PC-9 (cell line): ENCODE measurements at regions not wholly inside any gene's neighbourhood (a gene's known extent, or its start where the extent isn't known, plus 50 kb on each side); places are given as distances from the start of the nearest gene placed in this dataset.

Source experiments
- BruUV-seq: library from RNA; stranded (reverse); fragments of 400-500 nt; replicated peaks from 2 replicates; lab custom pipeline; 2021; lab: Mats Ljungman, UMichigan
- CTCF ChIA-PET: fragments of 300-600 bp; sonication (Branson Sonifier 250); formaldehyde crosslinking; loops from one replicate; lab custom pipeline; 2022; ENCODE audit warnings: antibody characterized with exemption; lab: Charles Lee
- POLR2A ChIA-PET: fragments of 300-600 bp; sonication (Branson Sonifier 250); formaldehyde crosslinking; loops from one replicate; lab custom pipeline; 2022; ENCODE audit warnings: antibody characterized with exemption; ENCODE audit not compliant: unreplicated experiment; lab: Charles Lee
- DNase-seq, 2 experiments: peaks; one replicate each; pipeline versions ENCODE4 v3.0.0 to v3.0.0-alpha.2; 2015 to 2022; ENCODE audit warnings: mixed read lengths in 1 of 2
- H2AFZ ChIP-seq: fragments of 200-600 bp; sonication (generic); 2 replicates; pipeline ENCODE4 v1.8.1; 2017; ENCODE audit warnings: antibody characterized with exemption
- H3F3A ChIP-seq: fragments of 200-600 bp; sonication (generic); 2 replicates; pipeline ENCODE4 v1.8.1; 2017; ENCODE audit warnings: antibody characterized with exemption, mild to moderate bottlenecking, low read depth; ENCODE audit not compliant: insufficient read depth
- H3K27ac ChIP-seq: fragments of 200-600 bp; sonication (generic); 2 replicates; pipeline ENCODE4 v1.6.1; 2016; ENCODE audit warnings: mixed run types
- H3K27me3 ChIP-seq: fragments of 200-600 bp; sonication (generic); 2 replicates; pipeline ENCODE4 v1.6.1; 2016; ENCODE audit warnings: low read depth, mixed run types; ENCODE audit not compliant: insufficient read depth
- H3K36me3 ChIP-seq: fragments of 200-600 bp; sonication (generic); 2 replicates; pipeline ENCODE4 v1.6.1; 2016; ENCODE audit warnings: low read depth, mixed run types
- H3K4me1 ChIP-seq: fragments of 200-600 bp; sonication (generic); replicated peaks from 2 replicates; pipeline ENCODE4 v1.6.1; 2016; ENCODE audit warnings: mixed run types; ENCODE audit not compliant: insufficient read depth
- H3K4me2 ChIP-seq: fragments of 200-600 bp; sonication (generic); 2 replicates; pipeline ENCODE4 v1.6.1; 2017; ENCODE audit warnings: mixed run types
- H3K4me3 ChIP-seq: fragments of 200-600 bp; sonication (generic); 2 replicates; pipeline ENCODE4 v1.6.1; 2016; ENCODE audit warnings: mixed run types
- H3K79me2 ChIP-seq: fragments of 200-600 bp; sonication (generic); 2 replicates; pipeline ENCODE4 v1.6.1; 2017; ENCODE audit warnings: low read depth, mixed run types
- H3K9me2 ChIP-seq: fragments of 200-600 bp; sonication (generic); 2 replicates; pipeline ENCODE4 v1.8.1; 2017; ENCODE audit warnings: mild to moderate bottlenecking; ENCODE audit not compliant: insufficient read depth
- H3K9me3 ChIP-seq: fragments of 200-600 bp; sonication (generic); 2 replicates; pipeline ENCODE4 v1.8.1; 2016; ENCODE audit warnings: low read depth; ENCODE audit not compliant: insufficient read depth
- H4K20me1 ChIP-seq: fragments of 200-600 bp; sonication (generic); 2 replicates; pipeline ENCODE4 v1.8.1; 2017; ENCODE audit not compliant: insufficient read depth
- EZH2 ChIP-seq: fragments of 200-600 bp; sonication (generic); IDR thresholded peaks from 2 replicates; pipeline ENCODE4 v1.8.0; 2017; ENCODE audit warnings: antibody characterized with exemption, low read depth
- intact Hi-C: fragments of 100-400 bp; cut with micrococcal nuclease; formaldehyde crosslinking; loops from one replicate; pipeline ENCODE4 v1.10.0; 2022; ENCODE audit not compliant: unreplicated experiment
- TF ChIP-seq, protein P1 (sequence below): fragments of 200-600 bp; sonication (generic); conservative IDR thresholded peaks from 2 replicates; pipeline ENCODE4 v1.6.1; 2017; ENCODE audit warnings: mixed run types, antibody characterized with exemption, mild to moderate bottlenecking, moderate library complexity

- CTCF ChIA-PET, result no interaction called here
- POLR2A ChIA-PET, result no interaction called here
- no TSS peak for BruUV-seq
Observed at GRCh38 chr12:24752763-24753462, 196.0 kb downstream of the BCAT1 start.

DNA sequence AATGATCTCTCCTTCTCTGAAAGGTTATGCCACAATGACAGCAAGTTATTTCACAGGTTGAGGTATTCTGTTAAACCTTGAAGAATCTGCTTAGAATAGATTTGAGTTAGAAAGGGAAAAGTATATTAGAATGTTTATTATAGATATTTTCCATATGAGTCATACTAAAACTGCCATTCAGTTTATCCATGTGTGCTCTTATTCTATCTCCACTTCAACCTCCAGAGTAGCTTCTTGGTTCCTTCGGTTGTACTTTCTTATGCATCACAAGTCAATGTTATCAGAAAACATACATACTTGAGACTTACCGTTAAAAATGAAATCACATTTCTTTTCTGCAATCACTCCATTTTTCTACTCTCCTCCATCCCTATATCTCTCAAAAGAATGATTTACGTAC lies 197.7 kb downstream of the BCAT1 start:
- intact Hi-C loops, result no loop called here

More at GRCh38 chr12:24752763-24753462, 196.0 kb downstream of the BCAT1 start:
- Histone ChIP-seq H3K9me2 (no peaks in the 10 kb centered on the region), H4K20me1 (no peaks in the 10 kb centered on the region), H3F3A (no peaks in the 10 kb centered on the region), H2AFZ (no peak overlapping the region), H3K79me2 (no peaks in the 10 kb centered on the region), H3K9me3 (no peaks in the 10 kb centered on the region), H3K4me1 (no peaks in the 10 kb centered on the region), H3K36me3 (no peaks in the 10 kb centered on the region), H3K4me2 (no peak overlapping the region), H3K27me3 (no peaks in the 10 kb centered on the region; the same call in 1 of the 2 replicates), H3K4me3 (no peak overlapping the region), H3K27ac (no peak overlapping the region)
- DNase-seq, result no peak
- intact Hi-C loops, result no loop called here
- TF ChIP-seq, protein P1, sequence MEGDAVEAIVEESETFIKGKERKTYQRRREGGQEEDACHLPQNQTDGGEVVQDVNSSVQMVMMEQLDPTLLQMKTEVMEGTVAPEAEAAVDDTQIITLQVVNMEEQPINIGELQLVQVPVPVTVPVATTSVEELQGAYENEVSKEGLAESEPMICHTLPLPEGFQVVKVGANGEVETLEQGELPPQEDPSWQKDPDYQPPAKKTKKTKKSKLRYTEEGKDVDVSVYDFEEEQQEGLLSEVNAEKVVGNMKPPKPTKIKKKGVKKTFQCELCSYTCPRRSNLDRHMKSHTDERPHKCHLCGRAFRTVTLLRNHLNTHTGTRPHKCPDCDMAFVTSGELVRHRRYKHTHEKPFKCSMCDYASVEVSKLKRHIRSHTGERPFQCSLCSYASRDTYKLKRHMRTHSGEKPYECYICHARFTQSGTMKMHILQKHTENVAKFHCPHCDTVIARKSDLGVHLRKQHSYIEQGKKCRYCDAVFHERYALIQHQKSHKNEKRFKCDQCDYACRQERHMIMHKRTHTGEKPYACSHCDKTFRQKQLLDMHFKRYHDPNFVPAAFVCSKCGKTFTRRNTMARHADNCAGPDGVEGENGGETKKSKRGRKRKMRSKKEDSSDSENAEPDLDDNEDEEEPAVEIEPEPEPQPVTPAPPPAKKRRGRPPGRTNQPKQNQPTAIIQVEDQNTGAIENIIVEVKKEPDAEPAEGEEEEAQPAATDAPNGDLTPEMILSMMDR, result no peak
- TF ChIP-seq EZH2, result no peak

GRCh38 chr12:24750263-24750662 lies 198.6 kb downstream of the BCAT1 start:
- Histone ChIP-seq H3K4me1 (no peaks in the 10 kb centered on the region), H3K36me3 (no peaks in the 10 kb centered on the region), H3K27ac (no peak overlapping the region), H2AFZ (no peak overlapping the region), H3K4me3 (no peak overlapping the region), H3K9me3 (no peaks in the 10 kb centered on the region), H3K79me2 (no peaks in the 10 kb centered on the region), H3F3A (no peaks in the 10 kb centered on the region), H3K9me2 (no peaks in the 10 kb centered on the region), H3K4me2 (no peak overlapping the region), H4K20me1 (no peaks in the 10 kb centered on the region), H3K27me3 (no peaks in the 10 kb centered on the region)
- POLR2A ChIA-PET, result no interaction called here
- TF ChIP-seq EZH2, result no peak
- TF ChIP-seq, protein P1, result no peak
- CTCF ChIA-PET, result no interaction called here
- intact Hi-C loops, result no loop called here
- DNase-seq, result no peak
- BruUV-seq, result no TSS peak

More for the DNA sequence above, 197.7 kb downstream of the BCAT1 start:
- no peak for DNase-seq
- H3K4me3 ChIP-seq, result no peak overlapping the region
- no peak overlapping the region for H3K27ac ChIP-seq
- no peaks in the 10 kb centered on the region for H3F3A ChIP-seq
- H3K9me3 ChIP-seq, result no peaks in the 10 kb centered on the region
- TF ChIP-seq, protein P1, result no peak
- no peak for TF ChIP-seq EZH2
- H3K27me3 ChIP-seq, result no peaks in the 10 kb centered on the region
- H2AFZ ChIP-seq, result no peak overlapping the region
- no peaks in the 10 kb centered on the region for H3K4me1 ChIP-seq
- ChIA-PET POLR2A (no interaction called here), CTCF (no interaction called here)
- H3K4me2 ChIP-seq, result no peak overlapping the region
- no TSS peak for BruUV-seq
- H3K36me3 ChIP-seq, result no peaks in the 10 kb centered on the region
- no peaks in the 10 kb centered on the region for H4K20me1 ChIP-seq
- no peaks in the 10 kb centered on the region for H3K9me2 ChIP-seq
- no peaks in the 10 kb centered on the region for H3K79me2 ChIP-seq
